IPS DF 4.7 (cell line): ENCODE measurements at regions not wholly inside any gene's neighbourhood (a gene's known extent, or its start where the extent isn't known, plus 50 kb on each side); places are given as distances from the start of the nearest gene placed in this dataset.

Experiments
- DNase-seq: peaks from one replicate; pipeline ENCODE4 v3.0.0-alpha.2; 2013; ENCODE audit warnings: low spot score; ENCODE audit errors: extremely low read depth

DNA sequence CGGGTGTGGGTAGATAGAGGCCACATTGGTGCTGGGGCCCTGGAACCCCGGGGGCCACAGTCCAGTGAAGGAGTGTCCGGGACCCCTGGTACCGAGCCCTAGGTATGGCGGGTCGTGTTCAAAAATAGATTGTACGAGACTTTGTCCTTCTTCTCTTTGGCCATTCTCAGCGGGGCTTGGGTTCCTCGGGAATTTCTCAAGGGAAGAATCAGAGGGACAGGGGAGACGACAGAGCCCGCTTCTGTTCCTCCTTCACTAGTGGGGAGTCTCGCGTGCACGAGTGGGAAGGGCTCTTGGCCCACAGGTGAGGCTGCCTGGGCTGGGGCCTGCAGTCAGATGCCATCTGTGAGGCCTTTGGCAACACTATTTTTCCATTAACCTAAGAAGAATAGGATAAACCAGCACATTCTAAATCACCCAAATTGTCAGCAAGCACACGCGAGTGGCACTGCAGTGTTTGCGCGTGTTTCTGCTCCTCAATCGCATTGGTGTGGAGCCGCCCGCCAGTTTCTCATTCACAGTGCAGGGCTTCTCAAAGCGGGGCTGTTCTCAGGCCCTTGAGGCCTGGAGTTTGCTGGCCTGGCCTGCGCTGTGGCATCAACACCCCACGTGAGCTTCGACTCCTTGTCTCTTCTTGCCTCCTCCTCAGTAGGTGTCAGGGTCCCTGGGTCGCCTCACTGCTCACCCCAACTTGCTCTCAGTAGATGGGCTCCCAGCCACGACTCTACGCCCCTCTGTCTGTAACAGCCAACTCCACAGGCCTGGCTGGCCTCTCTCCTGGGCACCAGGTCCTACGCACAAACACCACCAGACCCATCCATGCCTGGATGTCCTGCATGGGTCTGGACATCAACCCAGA is 187.6 kb upstream of the SHH start:
- DNase-seq = no peak

DNA sequence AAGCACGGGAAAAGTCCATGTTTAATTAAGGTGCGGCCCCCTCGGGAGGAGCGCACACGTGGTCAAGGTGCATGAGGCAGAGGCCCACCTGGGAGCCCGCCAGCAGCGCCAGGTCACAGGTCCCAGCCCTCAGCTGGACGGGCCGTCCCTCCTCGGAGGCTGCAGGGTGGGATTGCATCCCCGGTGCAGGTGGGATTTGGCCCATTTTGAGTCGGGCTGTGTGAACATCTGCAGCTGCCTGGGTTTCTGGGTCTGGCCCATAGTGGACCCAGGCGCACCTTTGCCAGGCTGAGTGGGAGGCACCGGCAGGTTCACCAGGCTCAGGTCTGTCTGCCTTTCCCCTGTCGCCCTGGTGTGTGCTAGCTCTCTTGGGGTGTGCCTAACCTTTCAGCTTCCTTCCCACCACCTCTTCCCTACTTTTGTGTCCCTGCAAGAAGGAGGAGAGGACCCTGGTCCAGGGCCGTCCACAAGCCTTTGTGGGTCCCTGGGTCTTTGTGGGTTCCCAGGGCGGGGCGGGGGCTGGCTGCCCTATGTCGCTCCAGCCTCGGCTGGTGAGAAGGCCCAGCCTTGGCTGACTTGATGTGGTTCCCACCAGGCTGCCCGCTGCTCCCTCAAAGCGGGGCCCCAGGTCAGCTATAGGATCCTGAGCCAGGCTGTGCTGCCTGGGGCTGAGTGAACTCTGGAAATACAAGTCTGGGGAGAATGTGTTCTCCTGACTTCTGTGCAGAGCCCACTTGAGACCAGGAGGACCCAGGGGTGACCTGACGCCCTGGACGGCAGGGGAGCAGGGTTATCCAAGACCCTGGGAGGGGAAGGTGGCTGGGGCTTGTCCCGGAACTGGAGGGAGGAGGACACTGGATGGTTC is 186.7 kb upstream of the SHH start:
- DNase-seq = no peak

DNA sequence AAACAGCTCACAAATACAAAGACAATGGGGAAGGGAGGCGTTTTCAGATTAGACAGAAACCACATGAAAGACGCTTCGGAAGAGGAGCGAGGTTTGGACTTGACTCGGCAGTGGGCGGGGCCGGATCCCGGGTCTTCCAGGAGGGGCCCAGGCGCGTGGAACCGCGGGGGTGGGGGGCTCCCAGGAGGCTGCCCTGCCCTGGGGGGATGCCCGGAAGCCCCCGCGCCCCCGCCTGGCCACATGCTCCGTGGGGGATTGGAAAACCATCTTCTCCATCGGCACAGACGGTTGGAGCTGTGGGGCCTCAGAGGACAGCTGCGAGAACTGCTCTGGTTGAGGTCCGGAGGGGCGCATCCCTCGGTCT is 186.0 kb upstream of the SHH start:
- DNase-seq = no peak

DNA sequence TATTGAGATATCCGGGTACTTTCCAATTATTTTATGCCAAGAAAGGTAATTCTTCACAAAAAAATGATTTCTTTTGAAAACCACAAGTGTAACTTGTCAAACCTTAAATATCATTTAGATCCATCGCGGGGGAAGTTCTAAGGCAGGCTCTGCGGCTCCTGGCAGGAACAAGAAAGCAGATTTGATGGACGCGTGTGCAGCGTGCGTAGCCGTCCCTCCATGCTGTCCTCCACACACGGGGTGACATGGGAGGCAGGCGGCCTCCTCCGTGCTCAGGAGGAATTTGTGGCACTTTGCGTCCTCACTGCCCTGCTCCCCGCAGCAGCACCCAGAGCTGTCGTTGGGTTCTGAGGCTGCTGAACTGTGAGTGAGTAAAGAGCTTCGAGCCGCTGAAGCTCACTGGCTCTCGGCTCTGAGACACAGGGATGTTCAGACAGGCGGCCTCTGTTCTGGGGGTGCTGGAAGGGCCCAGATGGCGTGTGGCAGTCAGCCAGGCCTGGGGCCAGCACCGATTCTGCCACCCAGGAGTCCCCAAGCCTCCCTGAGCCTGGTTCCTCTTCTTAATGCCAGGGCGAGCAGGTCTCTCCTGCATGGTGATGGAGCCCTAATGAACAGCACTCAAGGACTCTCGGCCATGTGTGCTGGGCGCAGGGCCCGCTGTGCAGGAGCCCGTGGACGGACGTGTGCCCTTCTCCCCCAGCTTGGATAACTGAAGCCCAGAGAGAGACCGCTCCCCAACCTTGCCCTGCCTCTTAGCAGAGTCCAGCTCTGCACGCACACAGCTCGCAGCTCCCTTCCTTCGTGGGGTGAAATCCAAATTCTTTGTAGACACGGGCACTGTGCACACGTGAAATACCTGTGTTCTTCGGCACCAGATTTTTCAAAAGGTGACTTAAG is 185.4 kb upstream of the SHH start:
- no peak for DNase-seq

DNA sequence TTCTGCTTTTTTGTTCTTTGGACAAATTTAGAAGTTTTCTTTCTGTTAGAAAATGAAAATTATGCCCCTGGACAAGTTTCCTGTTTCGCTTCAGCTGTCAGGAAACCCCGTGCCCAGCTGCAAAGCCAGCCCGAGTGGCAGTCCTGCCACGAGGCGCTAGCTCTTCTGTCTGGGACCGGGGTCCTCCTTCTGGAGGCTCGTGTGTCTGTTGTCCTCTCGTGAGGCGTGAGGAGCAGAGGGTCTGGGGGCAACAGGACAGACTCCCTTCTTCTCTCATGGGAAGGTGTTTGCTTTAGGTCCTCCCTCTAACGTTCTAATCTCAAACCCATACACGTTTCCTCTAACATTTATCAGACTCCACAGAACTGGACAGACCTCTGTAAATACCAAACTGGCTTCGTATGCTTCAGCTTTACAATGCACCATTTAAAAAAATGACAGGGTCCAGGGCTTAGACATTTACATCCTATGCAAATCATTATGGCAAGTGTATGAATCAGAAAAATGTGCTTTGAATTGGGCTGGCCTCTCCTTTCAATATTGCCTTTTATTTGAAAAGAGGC is 184.5 kb upstream of the SHH start:
- no peak for DNase-seq

DNA sequence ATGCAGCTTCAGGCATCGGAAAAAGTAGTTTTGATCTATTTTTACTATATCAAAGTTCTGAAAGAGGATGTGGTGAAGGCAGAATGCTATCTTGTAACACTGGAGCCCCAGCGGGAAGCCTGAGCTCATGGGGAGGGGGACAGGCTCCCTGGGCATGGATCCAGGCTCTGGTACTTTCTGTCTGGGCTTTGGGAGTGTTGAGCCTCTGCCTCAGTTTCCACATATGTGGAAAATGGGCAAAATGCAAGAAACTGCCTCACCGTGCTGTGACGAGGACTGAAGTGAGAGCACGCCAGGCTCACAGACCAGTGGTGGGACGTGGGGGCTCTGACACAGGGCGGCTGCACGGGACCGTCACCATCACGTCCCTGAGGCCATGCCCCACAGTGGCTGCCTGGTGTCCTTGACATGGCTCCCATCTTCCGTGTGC is 182.9 kb upstream of the SHH start:
- no peak for DNase-seq

DNA sequence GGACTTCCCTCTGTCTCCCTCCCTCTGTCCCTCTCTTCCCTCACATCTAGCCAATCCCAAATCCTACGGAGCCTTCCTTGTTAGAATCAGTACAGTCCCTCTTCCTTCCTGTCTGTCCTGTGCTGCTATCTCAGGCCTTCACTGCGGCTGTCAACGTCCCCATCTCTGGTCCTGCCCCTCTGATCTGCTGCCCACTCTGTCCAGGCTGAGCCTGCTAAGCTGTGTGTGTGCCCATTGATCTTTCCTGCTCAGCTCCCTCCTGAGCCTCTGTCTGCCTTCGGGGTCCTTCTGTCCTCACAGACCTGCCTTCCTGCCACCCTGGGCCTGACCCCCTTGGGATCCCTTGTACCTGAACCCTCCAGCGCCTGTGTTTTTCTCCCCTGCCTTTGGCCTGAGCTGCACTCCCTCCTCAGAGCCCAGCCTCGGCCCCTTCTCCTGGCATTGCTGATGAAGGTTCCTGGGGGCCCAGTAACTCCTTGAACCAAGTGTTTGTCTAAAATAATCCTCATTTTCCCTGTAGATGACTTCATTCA is 182.1 kb upstream of the SHH start:
- DNase-seq = no peak

DNA sequence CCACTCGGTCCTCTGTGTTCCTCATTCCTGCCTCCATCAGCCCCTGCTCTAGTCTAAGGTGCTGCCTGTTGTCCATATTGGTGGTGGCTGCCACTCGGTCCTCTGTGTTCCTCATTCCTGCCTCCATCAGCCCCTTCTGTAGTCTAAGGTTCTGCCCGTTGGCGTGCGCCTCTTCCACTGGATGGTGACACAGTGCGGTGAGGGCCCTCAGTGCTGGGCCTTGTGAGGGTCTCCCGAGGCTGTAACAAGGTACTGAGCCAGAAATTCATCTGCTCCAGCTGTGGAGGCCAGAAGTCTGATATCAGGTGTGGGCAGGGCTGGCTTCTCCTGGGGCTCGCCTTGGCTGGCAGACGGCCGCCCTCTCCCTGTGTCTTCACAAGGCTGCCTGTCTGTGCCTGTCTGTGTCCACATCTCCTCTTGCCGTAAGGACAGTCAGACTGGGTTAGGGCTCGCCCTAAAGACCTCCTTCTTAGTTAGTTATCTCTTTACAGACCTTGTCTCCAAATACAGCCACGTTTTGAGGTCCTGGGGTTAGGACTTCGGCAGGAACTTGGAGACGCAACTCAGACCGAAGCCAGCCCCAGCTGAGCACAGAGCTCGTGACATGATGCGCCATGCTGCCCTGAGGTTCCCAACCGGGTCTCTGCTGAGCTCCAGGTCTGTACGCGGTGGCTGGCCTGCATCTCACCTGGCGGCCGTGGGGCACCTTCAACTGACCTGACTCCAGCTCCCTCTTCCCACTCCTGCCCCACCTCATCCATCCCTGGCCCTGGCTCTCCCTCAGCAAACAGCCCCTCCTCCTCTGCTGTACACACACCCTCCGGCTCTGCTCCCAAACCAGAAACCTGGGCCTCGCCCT is 181.4 kb upstream of the SHH start:
- DNase-seq = no peak

DNA sequence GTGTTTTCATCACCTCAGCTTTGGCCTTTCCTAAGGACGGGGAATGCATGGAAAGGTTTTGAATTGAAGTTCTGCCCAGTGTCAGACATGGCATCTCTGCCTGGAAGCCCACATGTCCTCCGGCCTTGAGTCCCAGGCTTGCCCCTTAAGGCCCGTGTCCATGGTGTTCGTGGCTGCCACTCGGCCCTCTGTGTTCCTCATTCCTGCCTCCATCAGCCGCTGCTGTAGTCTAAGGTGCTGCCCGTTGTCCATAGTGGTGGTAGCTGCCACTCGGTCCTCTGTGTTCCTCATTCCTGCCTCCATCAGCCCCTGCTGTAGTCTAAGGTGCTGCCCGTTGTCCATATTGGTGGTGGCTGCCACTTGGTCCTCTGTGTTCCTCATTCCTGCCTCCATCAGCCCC is 180.7 kb upstream of the SHH start:
- no peak for DNase-seq

DNA sequence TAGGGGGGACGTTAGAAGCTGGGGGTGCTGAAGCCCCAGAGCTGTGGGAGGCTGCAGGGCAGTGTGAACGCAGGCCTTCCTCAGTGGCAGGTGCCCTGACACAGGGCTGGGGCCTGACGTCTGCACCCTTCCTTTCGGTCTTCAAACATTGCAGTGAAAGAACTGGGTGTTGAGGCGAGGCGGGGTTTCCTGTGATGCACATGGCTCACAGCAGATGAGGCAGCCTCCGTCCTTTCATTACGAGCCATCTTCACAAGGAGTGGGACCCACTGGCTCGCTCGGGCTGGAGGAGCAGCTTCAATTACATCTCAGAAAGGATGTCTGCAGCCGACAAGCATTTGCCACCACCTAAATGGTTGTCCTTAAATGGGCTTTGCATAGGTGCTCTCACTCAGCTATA is 180.3 kb upstream of the SHH start:
- DNase-seq = no peak

DNA sequence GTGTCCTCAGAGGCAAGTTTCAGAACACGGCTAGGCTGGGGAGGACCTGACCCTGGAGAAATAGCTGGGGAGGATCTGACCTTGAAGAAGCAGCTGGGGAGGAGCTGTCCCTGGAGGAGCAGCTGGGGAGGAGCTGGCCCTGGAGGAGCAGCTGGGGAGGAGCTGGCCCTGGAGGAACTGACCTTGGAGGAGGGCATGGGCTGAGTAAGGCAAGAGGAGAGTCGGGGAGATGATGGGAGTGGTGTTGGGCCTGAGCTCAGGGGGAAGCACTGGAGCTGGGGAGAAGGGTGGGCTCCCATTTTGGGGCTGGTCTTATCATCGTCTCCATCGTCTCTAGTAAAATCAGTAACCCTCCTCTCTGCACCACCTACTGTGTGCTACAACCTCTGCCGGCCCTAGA is 179.8 kb upstream of the SHH start:
- DNase-seq = no peak

DNA sequence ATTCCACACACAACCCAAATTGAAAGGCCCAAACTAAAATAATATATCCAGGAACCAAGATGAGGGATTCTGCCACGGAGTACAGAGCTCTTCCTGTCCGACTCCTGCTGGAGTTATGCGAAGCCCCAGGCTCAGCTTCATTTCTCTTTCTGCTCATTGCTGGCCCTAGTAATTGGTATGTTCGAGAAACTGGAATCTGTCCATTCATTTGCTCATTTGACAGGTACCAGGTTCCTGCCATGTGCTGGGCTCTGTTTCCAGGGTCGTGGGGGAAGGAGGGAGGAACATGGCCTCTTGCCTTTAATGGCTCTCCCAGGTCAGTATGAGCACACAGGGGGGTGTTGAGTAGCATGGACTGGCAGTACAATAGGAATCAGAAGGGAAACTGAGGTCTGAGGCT is 179.2 kb upstream of the SHH start:
- no peak for DNase-seq

DNA sequence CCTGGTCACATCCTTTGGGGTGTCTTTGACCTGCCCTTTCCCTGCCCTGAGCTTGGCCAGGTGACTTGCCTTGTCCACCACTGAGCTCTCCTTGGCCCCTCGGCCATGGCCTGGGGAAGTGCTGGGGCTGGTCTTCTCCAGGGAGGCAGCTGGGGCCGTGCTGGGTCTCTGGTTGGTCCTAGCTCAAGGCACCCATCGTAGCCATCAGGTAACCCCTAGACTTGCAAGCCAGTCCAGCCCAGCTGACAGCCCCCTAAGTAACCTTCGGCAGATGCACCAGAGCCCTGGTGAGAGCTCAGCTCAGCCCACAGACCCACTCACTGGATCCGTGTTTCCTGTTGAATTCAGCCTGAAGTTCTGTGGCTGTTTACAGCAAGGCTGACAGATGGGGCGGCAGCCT is 176.2 kb upstream of the SHH start:
- no peak for DNase-seq

DNA sequence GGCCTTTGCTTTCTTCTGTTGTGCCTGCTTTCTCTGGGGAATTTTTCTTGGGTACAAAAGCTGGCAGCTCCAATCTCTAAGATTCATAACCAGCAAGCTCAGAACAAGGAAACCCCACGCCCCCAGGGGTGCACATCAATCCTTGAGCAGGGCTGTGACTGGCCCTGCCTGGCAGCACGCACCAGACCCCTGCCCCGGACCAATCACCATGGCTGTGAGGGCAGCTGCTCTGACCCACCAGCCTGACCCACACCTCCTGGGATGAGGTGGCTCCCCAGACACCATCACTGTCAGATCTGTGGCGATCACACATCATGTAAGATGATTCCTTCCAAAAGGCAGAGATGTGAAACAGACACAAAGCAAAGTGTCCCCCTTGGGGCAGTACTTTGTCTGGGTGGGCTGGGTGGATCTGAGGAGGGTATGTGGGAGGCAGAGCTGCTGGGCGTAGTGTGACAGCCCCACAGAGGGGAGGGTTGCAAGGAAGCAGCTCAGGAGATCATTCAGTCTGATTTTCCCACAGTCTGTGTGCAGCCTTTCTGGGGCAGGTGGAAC is 175.5 kb upstream of the SHH start:
- no peak for DNase-seq

DNA sequence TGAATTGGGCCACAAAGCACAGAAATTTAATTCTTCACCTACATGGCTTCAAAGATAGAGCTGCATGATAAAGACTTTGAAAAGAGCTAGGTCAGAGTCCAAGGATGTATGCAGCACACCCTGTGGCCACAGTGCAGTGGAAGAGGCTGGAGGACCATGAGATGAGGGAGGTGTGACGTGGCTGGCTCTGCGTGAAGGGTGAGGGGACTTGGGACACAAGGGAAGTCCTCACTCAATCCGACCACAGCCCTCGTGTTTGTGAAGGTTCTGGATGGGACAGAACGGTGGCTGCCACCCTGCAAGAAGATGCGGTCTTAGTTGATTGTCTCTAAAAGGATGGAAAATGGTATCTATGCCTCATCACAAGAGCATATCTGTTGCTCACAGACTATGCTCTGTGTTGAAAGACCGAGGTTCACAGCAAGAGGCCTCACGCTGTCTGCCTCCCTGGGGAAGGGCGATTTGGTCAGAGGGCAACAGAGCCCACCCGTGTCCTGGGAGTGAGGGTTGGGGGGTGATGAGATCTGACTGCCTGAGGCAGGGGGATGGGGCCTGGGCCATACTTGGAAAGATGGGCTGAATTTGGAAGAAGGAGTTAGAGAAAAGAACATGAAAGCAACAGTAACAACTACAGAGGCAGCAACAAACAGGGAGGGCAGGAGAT is 174.4 kb upstream of the SHH start:
- no peak for DNase-seq

DNA sequence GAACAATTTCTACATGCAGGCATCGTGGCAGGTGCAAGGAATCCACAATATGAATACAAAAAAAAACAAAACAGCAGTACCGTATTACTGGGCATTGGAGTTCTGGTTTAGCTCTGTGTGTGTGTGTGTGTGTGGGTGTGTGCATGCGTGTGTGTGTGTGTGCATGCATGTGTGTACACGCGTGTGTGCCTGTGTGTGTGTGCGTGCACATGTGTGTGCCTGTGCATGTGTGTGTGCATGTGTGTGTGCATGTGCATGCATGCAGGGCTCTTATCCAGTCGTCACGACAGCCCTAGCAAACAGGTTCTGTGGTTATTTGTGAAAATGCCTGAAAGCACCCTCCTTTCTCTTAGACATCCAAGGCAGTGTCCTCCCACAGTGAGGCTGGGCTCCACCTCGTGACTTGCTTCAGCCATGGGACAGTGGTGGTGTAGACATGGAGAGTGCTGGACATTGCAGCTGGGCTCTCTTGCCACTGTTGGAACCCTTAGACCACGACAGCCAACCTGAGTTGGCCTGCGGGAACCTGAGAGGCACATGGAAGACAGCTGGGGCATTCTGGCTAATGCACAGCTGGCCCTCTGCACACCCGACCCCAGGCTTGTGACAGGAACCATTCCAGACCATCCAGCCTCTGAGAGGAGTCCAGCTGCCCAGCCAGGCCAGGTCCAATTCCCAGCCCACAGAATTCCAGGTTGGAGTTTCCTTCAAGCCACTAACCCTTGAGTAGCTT is 173.4 kb upstream of the SHH start:
- DNase-seq = no peak

DNA sequence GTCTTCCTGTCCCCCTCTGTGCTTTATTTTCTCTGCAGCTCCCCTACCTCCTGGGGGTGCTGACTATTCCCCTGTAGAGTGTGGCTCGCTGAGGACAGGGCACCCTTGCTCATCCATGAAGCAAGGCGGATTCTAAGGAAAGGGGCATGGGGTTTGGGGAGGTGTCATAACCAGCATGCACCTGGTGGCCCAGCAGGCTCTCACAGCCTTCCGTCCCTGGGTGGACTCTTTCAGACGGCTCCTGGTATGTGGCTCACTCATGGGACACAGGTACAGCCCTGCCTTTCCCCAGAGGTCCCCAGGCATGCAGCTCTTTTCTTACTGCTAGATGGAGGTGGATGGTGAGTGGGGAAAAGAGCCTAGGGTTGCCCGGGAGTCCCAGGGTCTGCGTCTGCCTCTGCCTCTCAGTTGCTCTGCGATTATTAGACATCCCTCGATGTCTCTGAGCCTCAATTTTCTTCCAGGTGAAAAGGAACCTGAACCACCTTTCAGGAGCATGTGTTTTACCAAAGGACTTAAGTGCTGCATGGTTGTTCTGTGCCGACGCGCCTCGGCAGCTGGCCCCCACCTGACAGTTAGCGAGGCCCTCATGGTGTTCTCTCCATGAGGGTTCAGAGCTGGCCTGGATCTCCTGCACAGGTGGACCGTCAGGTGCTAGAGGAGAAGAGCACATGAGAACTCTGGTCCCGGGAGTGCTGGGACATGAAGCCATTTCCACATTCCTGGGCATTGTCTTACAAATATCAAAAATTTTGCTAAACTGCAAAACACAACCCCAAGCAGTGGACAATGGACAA is 172.5 kb upstream of the SHH start:
- no peak for DNase-seq
